ENCODE measurements at regions not wholly inside any gene's neighbourhood (a gene's known extent, or its start where the extent isn't known, plus 50 kb on each side); places are given as distances from the start of the nearest gene placed in this dataset.

- ATAC-seq (no peak), DNase-seq (no peak)
- intact Hi-C loops (cut with DNase I, micrococcal nuclease): no loop called here
Observed at GRCh38 chr12:130064999-130065398, 97.3 kb upstream of the FZD10 start.

- DNase-seq: no peak
- intact Hi-C loops (cut with DNase I, micrococcal nuclease): no loop called here
- ATAC-seq: no peak
Observed at GRCh38 chr12:130066742-130067141, 95.5 kb upstream of the FZD10 start.

- DNase-seq (no peak), ATAC-seq (no peak)
- intact Hi-C loops (cut with DNase I, micrococcal nuclease): no loop called here
Observed at GRCh38 chr12:130068741-130069140, 93.5 kb upstream of the FZD10 start.

- intact Hi-C loops (cut with DNase I, micrococcal nuclease): no loop called here
- DNase-seq: no peak
- ATAC-seq: no peak
Observed at GRCh38 chr12:130070126-130070611, 92.1 kb upstream of the FZD10 start.

GRCh38 chr12:130073721-130074120 lies 88.5 kb upstream of the FZD10 start:
- no peak for ATAC-seq

GRCh38 chr12:130074661-130075406 lies 87.4 kb upstream of the FZD10 start:
- intact Hi-C loops (cut with DNase I, micrococcal nuclease): no loop called here
- ATAC-seq (no peak), DNase-seq (no peak)

More at GRCh38 chr12:130073721-130074120, 88.5 kb upstream of the FZD10 start:
- intact Hi-C loops (cut with DNase I, micrococcal nuclease): no loop called here
- DNase-seq: no peak

GRCh38 chr12:130075497-130076076 lies 86.7 kb upstream of the FZD10 start:
- DNase-seq (no peak), ATAC-seq (no peak)
- intact Hi-C loops (cut with DNase I, micrococcal nuclease): no loop called here

- ATAC-seq (no peak), DNase-seq (no peak)
- intact Hi-C loops (cut with DNase I, micrococcal nuclease): no loop called here
Observed at GRCh38 chr12:130076126-130076525, 86.1 kb upstream of the FZD10 start.

GRCh38 chr12:130076752-130077151 lies 85.5 kb upstream of the FZD10 start:
- intact Hi-C loops (cut with DNase I, micrococcal nuclease): no loop called here
- DNase-seq (no peak), ATAC-seq (no peak)

- DNase-seq (no peak), ATAC-seq (no peak)
- intact Hi-C loops (cut with DNase I, micrococcal nuclease): no loop called here
Observed at GRCh38 chr12:130078852-130079251, 83.4 kb upstream of the FZD10 start.

- DNase-seq (no peak), ATAC-seq (no peak)
- intact Hi-C loops (cut with DNase I, micrococcal nuclease): no loop called here
Observed at GRCh38 chr12:130079279-130079678, 83.0 kb upstream of the FZD10 start.

GRCh38 chr12:130080205-130080604 lies 82.1 kb upstream of the FZD10 start:
- DNase-seq (no peak), ATAC-seq (no peak)
- intact Hi-C loops (cut with DNase I, micrococcal nuclease): no loop called here

GRCh38 chr12:130081117-130081805 lies 81.0 kb upstream of the FZD10 start:
- ATAC-seq (no peak), DNase-seq (no peak)
- intact Hi-C loops (cut with DNase I, micrococcal nuclease): no loop called here

- DNase-seq: no peak
- ATAC-seq: no peak
- intact Hi-C loops (cut with DNase I, micrococcal nuclease): no loop called here
Observed at GRCh38 chr12:130083002-130083401, 79.3 kb upstream of the FZD10 start.

GRCh38 chr12:130083734-130084133 lies 78.5 kb upstream of the FZD10 start:
- no peak for DNase-seq
- intact Hi-C loops (cut with DNase I, micrococcal nuclease): no loop called here
- ATAC-seq: no peak

GRCh38 chr12:130084359-130084758 lies 77.9 kb upstream of the FZD10 start:
- intact Hi-C loops (cut with DNase I, micrococcal nuclease): no loop called here

GRCh38 chr12:130086248-130086647 lies 76.0 kb upstream of the FZD10 start:
- DNase-seq: no peak
- ATAC-seq: no peak
- intact Hi-C loops (cut with DNase I, micrococcal nuclease): no loop called here

More at GRCh38 chr12:130084359-130084758, 77.9 kb upstream of the FZD10 start:
- DNase-seq (no peak), ATAC-seq (no peak)

GRCh38 chr12:130086797-130087196 lies 75.5 kb upstream of the FZD10 start:
- intact Hi-C loops (cut with DNase I, micrococcal nuclease): no loop called here
- DNase-seq: no peak

GRCh38 chr12:130087222-130087621 lies 75.0 kb upstream of the FZD10 start:
- ATAC-seq: no peak
- intact Hi-C loops (cut with DNase I, micrococcal nuclease): no loop called here
- no peak for DNase-seq

More at GRCh38 chr12:130086797-130087196, 75.5 kb upstream of the FZD10 start:
- no peak for ATAC-seq

- DNase-seq (no peak), ATAC-seq (no peak)
- intact Hi-C loops (cut with DNase I, micrococcal nuclease): no loop called here
Observed at GRCh38 chr12:130088504-130088903, 73.8 kb upstream of the FZD10 start.

All from left colon (tissue), 2 donors.